NCI-H82 treated with DMSO at 0.1 percent for 48 hours (cell line): ENCODE measurements at regions not wholly inside any gene's neighbourhood (a gene's known extent, or its start where the extent isn't known, plus 50 kb on each side); places are given as distances from the start of the nearest gene placed in this dataset.
"Not testable (repeated sequence)": the region's sequence is repeated elsewhere in the genome, so short reads cannot be mapped to it uniquely, and the experiment has no call there.

ENCODE experiments used
- DNase-seq: peaks from one replicate; lab custom pipeline; 2025; ENCODE audit not compliant: unreplicated experiment; lab: John Stamatoyannopoulos, UW

GRCh38 chrX:139475432-139475831 is 55.1 kb upstream of the F9 start:
- no peak for DNase-seq

- not testable (repeated sequence) for DNase-seq
Observed at GRCh38 chrX:139461945-139462344, 68.6 kb upstream of the F9 start.

GRCh38 chrX:139454743-139455142 is 75.8 kb upstream of the F9 start:
- no peak for DNase-seq

GRCh38 chrX:139448996-139449395 is 81.5 kb upstream of the F9 start:
- no peak for DNase-seq

- no peak for DNase-seq
Observed at GRCh38 chrX:139446832-139447231, 83.7 kb upstream of the F9 start.

- peak; percentile 0 for DNase-seq
Observed at GRCh38 chrX:139429913-139430312, 100.6 kb upstream of the F9 start.

- DNase-seq = no peak
Observed at GRCh38 chrX:139423186-139423585, 107.4 kb upstream of the F9 start.

GRCh38 chrX:139398258-139398657 is 132.3 kb upstream of the F9 start:
- DNase-seq = not testable (repeated sequence)

GRCh38 chrX:139388254-139388653 is 142.3 kb upstream of the F9 start:
- no peak for DNase-seq

GRCh38 chrX:139382529-139382928 is 148.0 kb upstream of the F9 start:
- no peak for DNase-seq

- not testable (repeated sequence) for DNase-seq
Observed at GRCh38 chrX:139376547-139376946, 154.0 kb upstream of the F9 start.

GRCh38 chrX:139360356-139360755 is 170.2 kb upstream of the F9 start:
- DNase-seq = no peak

- DNase-seq = peak; percentile 57
Observed at GRCh38 chrX:139342594-139342991, 187.9 kb upstream of the F9 start.

- peak; percentile 7 for DNase-seq
Observed at GRCh38 chrX:139341855-139342593, 188.5 kb upstream of the F9 start.

GRCh38 chrX:139332441-139332840 is 198.1 kb upstream of the F9 start:
- no peak for DNase-seq

GRCh38 chrX:139327355-139327754 is 203.2 kb upstream of the F9 start:
- no peak for DNase-seq

GRCh38 chrX:139324756-139325155 is 205.8 kb upstream of the F9 start:
- DNase-seq = no peak

GRCh38 chrX:139320661-139321354 is 209.7 kb upstream of the F9 start:
- DNase-seq = not testable (repeated sequence)

GRCh38 chrX:139306675-139307074 is 223.9 kb upstream of the F9 start:
- DNase-seq = not testable (repeated sequence)

- no peak for DNase-seq
Observed at GRCh38 chrX:139304471-139304870, 226.1 kb upstream of the F9 start.

- no peak for DNase-seq
Observed at GRCh38 chrX:139299309-139299708, 231.2 kb upstream of the F9 start.

- DNase-seq = no peak
Observed at GRCh38 chrX:139298437-139298836, 232.1 kb upstream of the F9 start.

- DNase-seq = no peak
Observed at GRCh38 chrX:139297638-139298037, 232.9 kb upstream of the F9 start.
